Mucosa of descending colon (tissue), 3 donors: ENCODE measurements at regions not wholly inside any gene's neighbourhood (a gene's known extent, or its start where the extent isn't known, plus 50 kb on each side); places are given as distances from the start of the nearest gene placed in this dataset.

Experiments
- ATAC-seq: fragments of 200-7000 bp; cut with Tn5 transposase; one replicate; pipeline ENCODE4 v1.9.1; 2020; ENCODE audit warnings: mild to moderate bottlenecking, moderate library complexity
- DNase-seq, 3 donors: peaks; one replicate each; pipeline ENCODE4 v3.0.0-alpha.2; 2020
- H3K36me3 ChIP-seq: fragments of 200-600 bp; one replicate; pipeline ENCODE4 v1.8.0; 2021; ENCODE audit warnings: low read depth, mild to moderate bottlenecking
- H3K4me1 ChIP-seq: fragments of 200-600 bp; one replicate; pipeline ENCODE4 v1.8.0; 2021; ENCODE audit warnings: low read depth, mild to moderate bottlenecking
- H3K4me3 ChIP-seq: fragments of 200-600 bp; one replicate; pipeline ENCODE4 v1.8.0; 2021; ENCODE audit warnings: mild to moderate bottlenecking
- H3K9me3 ChIP-seq: fragments of 200-600 bp; one replicate; pipeline ENCODE4 v1.8.0; 2021; ENCODE audit warnings: mild to moderate bottlenecking
- CTCF ChIP-seq: fragments of 200-600 bp; IDR thresholded peaks from one replicate; pipeline ENCODE4 v1.8.0; 2022; ENCODE audit warnings: antibody characterized with exemption, mild to moderate bottlenecking
- intact Hi-C, 2 donors: fragments of 100-400 bp; cut with DNase I in 1 of 2; cut with micrococcal nuclease in 1 of 2; formaldehyde crosslinking; loops; one replicate each; pipeline versions ENCODE4 v1.11.0 to v1.11.1; 2022; cut with DNase I, micrococcal nuclease
- donor health status: DM: no; HTN: no; CAD: no; lungs with moderate emphysema.
- donor health status: DM: no; HTN: no; CAD: no.
- donor health status: DM: no; HTN: yes; CAD: no.

- no peak for TF ChIP-seq CTCF
- DNase-seq (no peak), ATAC-seq (peak; percentile 17)
- Histone ChIP-seq H3K36me3 (no peaks in the 10 kb centered on the region), H3K4me1 (no peaks in the 10 kb centered on the region), H3K4me3 (no peak overlapping the region), H3K9me3 (peaks cover 3% of the 10 kb centered on the region)
- intact Hi-C loops: no loop called here
Measured at GRCh38 chr11:13126430-13126829, 117.3 kb downstream of the RASSF10 start.

DNA sequence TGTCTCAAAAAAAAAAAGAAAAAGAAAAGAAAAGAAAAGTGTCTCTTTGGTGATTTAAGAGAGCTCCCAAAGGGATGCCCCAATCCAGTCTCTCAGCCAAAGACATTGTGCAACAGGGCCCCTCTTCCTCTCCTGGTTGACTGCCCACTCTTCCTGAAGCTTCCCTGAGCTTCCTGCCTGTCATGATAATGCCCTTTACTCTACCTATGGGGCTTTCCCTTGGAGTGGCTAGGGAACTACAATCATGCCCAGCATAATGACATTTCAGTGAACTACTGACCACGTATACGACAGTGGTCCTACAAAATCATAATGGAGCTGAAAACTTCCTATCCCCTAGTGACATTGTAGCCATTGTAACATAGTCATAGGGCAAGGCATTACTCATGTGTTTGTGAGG is 118.0 kb downstream of the RASSF10 start:
- H3K36me3 ChIP-seq: no peaks in the 10 kb centered on the region
- no peak overlapping the region for H3K4me3 ChIP-seq
- TF ChIP-seq CTCF: no peak
- H3K9me3 ChIP-seq: peaks cover 3% of the 10 kb centered on the region
- ATAC-seq (no peak), DNase-seq (no peak)
- intact Hi-C loops: no loop called here
- no peaks in the 10 kb centered on the region for H3K4me1 ChIP-seq

GRCh38 chr11:13128354-13128753 is 119.2 kb downstream of the RASSF10 start:
- no peak overlapping the region for H3K4me3 ChIP-seq
- H3K9me3 ChIP-seq: no peaks in the 10 kb centered on the region
- TF ChIP-seq CTCF: no peak
- no peaks in the 10 kb centered on the region for H3K4me1 ChIP-seq
- intact Hi-C loops: no loop called here
- ATAC-seq: no peak
- no peak for DNase-seq
- no peaks in the 10 kb centered on the region for H3K36me3 ChIP-seq

DNA sequence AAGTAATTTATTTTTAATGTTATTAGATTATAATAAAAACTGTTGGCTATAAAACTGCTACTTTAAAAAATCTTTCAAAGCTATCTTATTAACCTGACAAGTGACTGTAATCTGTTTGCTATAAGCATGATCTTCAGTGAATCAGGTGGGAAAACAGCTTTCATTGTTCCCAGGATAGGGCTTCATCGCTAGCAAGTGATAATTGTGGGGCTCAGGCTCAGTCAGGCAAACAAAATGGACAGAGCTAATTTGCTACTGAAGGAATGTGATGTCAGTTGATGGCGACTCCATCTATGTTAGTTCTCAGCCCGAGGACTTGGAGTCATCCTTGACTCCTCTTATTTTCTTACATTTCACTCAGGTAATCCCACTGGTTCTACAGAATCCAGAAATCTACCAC is 125.0 kb downstream of the RASSF10 start:
- Histone ChIP-seq H3K4me3 (no peak overlapping the region), H3K4me1 (no peaks in the 10 kb centered on the region), H3K36me3 (no peaks in the 10 kb centered on the region), H3K9me3 (no peaks in the 10 kb centered on the region)
- TF ChIP-seq CTCF: no peak
- ATAC-seq (no peak), DNase-seq (no peak)
- intact Hi-C loops: no loop called here

DNA sequence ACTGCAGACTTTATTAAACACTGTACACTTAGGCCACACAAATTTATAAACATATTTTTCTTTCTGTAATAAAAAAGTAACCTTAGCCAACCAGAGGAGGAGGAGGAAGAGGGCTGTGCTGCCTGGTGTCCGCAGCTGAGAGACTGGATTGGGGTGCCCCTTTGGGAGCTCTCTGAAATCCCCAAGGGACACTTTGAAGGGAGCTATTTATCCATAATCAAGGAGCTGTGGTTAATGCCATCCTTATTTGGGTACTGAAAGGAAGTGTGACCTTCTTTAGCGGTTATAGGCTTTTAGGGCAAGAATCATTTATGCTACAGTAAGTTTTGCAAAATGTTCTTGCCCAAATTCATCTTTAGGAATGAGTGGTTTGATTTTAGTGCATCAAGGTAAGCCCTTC is 125.8 kb downstream of the RASSF10 start:
- no peaks in the 10 kb centered on the region for H3K36me3 ChIP-seq

More for the DNA sequence above, 125.8 kb downstream of the RASSF10 start:
- ATAC-seq (no peak), DNase-seq (no peak)
- intact Hi-C loops: no loop called here
- TF ChIP-seq CTCF: no peak
- Histone ChIP-seq H3K9me3 (no peaks in the 10 kb centered on the region), H3K4me3 (no peak overlapping the region), H3K4me1 (peaks cover 4% of the 10 kb centered on the region)
